ENCODE measurements at regions not wholly inside any gene's neighbourhood (a gene's known extent, or its start where the extent isn't known, plus 50 kb on each side); places are given as distances from the start of the nearest gene placed in this dataset.
"Not testable (repeated sequence)": the region's sequence is repeated elsewhere in the genome, so short reads cannot be mapped to it uniquely, and the experiment has no call there.

GRCh38 chr12:61282790-61283575, 977.2 kb upstream of the USP15 start:
- ATAC-seq (ENCODE audit: low FRiP score in 2 of 2): no peak
- H3K9me3 ChIP-seq: peaks cover 0 to 18% (median 1%) of the 10 kb centered on the region in 4 donors
- WGBS, 2 donors: 52 to 70% methylated on average over 3 of the region's 3 CpGs
- DNase-seq: no peak
- no peak overlapping the region for H3K27ac ChIP-seq
- TF ChIP-seq POLR2AphosphoS5 (IDR thresholded peaks at IDR 0.05) (no peak), EP300 (IDR thresholded peaks at IDR 0.05) (no peak), POLR2A (IDR thresholded peaks at IDR 0.05) (no peak), CTCF (IDR thresholded peaks at IDR 0.05) (no peak)
- no peaks in the 10 kb centered on the region for H3K36me3 ChIP-seq
- no peaks in the 10 kb centered on the region for H3K27me3 ChIP-seq
- no peak overlapping the region for H3K4me3 ChIP-seq
- no peaks in the 10 kb centered on the region for H3K4me1 ChIP-seq

GRCh38 chr12:61290473-61290872, 969.7 kb upstream of the USP15 start:
- Histone ChIP-seq H3K9me3 (peaks cover 0 to 29% (median 2%) of the 10 kb centered on the region in 4 donors), H3K4me3 (no peak overlapping the region)
- TF ChIP-seq CTCF (IDR thresholded peaks at IDR 0.05): no peak
- no peak for TF ChIP-seq EP300 (IDR thresholded peaks at IDR 0.05)
- TF ChIP-seq POLR2A (IDR thresholded peaks at IDR 0.05): no peak

GRCh38 chr12:61291647-61292046, 968.6 kb upstream of the USP15 start:
- no peaks in the 10 kb centered on the region for H3K4me1 ChIP-seq
- peaks cover 0 to 19% (median 2%) of the 10 kb centered on the region in 4 donors for H3K9me3 ChIP-seq
- no peak for DNase-seq
- H3K27me3 ChIP-seq: no peaks in the 10 kb centered on the region
- H3K4me3 ChIP-seq: no peak overlapping the region
- no peaks in the 10 kb centered on the region for H3K36me3 ChIP-seq
- no peak overlapping the region for H3K27ac ChIP-seq
- ATAC-seq (ENCODE audit: low FRiP score in 2 of 2): no peak
- TF ChIP-seq CTCF (IDR thresholded peaks at IDR 0.05) (no peak), POLR2AphosphoS5 (IDR thresholded peaks at IDR 0.05) (no peak), EP300 (IDR thresholded peaks at IDR 0.05) (no peak)
- WGBS, 2 donors: 91 to 96% methylated on average over 2 of the region's 2 CpGs

More at GRCh38 chr12:61290473-61290872, 969.7 kb upstream of the USP15 start:
- H3K27me3 ChIP-seq: no peaks in the 10 kb centered on the region
- ATAC-seq (ENCODE audit: low FRiP score in 2 of 2) (no peak), DNase-seq (no peak)
- no peaks in the 10 kb centered on the region for H3K36me3 ChIP-seq
- WGBS, 2 donors: 80 to 90% methylated on average over 2 of the region's 2 CpGs
- H3K27ac ChIP-seq: no peak overlapping the region
- no peaks in the 10 kb centered on the region for H3K4me1 ChIP-seq

GRCh38 chr12:61294011-61294410, 966.2 kb upstream of the USP15 start:
- DNase-seq: peak in 1 of 2 donors; percentile 52
- not testable (repeated sequence) for H3K4me1 ChIP-seq; ATAC-seq (ENCODE audit: low FRiP score in 2 of 2); H3K36me3 ChIP-seq; H3K4me3 ChIP-seq; H3K27ac ChIP-seq; H3K27me3 ChIP-seq; H3K9me3 ChIP-seq
- 91 to 93% methylated on average over 9 to 13 of the region's 13 CpGs for WGBS, 2 donors

- H3K4me3 ChIP-seq: no peak overlapping the region
- H3K27ac ChIP-seq: no peak overlapping the region
- no peak for TF ChIP-seq CTCF (IDR thresholded peaks at IDR 0.05)
- TF ChIP-seq POLR2A (IDR thresholded peaks at IDR 0.05): no peak
- TF ChIP-seq POLR2AphosphoS5 (IDR thresholded peaks at IDR 0.05): no peak
- H3K27me3 ChIP-seq: no peaks in the 10 kb centered on the region
- ATAC-seq (ENCODE audit: low FRiP score in 2 of 2) (no peak), DNase-seq (no peak)
- no peaks in the 10 kb centered on the region for H3K4me1 ChIP-seq
- H3K36me3 ChIP-seq: no peaks in the 10 kb centered on the region
- 58 to 69% methylated on average over 2 of the region's 2 CpGs for WGBS, 2 donors
- no peaks in the 10 kb centered on the region for H3K9me3 ChIP-seq
Measured at GRCh38 chr12:61301817-61302216, 958.4 kb upstream of the USP15 start.
